Body of pancreas (tissue), 4 donors: ENCODE measurements at regions not wholly inside any gene's neighbourhood (a gene's known extent, or its start where the extent isn't known, plus 50 kb on each side); places are given as distances from the start of the nearest gene placed in this dataset.

Source experiments
- POLR2A ChIP-seq, 3 donors: fragments of 450-650 bp; IDR thresholded peaks; one replicate each; pipeline ENCODE4 v1.6.1; 2016; ENCODE audit warnings: antibody characterized with exemption in 3 of 3, mild to moderate bottlenecking in 2 of 3
- TF ChIP-seq, protein P1 (sequence below), 7 experiments: fragments of 450-650 bp in 4 of 7; fragments of 200-600 bp in 3 of 7; sonication (generic) in 3 of 7; IDR thresholded peaks; one replicate each; pipeline ENCODE4 v1.5.1; 2016 to 2019; ENCODE audit warnings: antibody characterized with exemption in 7 of 7

DNA sequence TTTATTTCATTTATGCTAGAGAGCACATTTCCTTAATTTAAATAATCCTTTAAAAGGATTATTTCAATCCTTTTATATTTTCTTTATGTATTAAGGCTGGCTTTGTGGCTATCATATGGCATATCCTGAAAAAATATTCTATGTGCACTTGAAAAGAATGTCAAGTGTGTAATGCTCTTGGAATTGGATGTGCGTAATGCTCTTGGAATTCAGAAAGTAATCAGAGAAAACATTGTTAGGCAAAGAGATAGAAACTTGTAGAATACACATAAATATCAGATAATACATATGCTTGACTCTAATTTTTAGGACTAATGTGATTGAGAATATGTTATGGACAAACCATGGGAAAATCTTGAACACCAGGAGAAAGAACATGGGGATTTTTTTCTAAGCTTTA lies 197.5 kb upstream of the COL3A1 start:
- TF ChIP-seq, protein P1, sequence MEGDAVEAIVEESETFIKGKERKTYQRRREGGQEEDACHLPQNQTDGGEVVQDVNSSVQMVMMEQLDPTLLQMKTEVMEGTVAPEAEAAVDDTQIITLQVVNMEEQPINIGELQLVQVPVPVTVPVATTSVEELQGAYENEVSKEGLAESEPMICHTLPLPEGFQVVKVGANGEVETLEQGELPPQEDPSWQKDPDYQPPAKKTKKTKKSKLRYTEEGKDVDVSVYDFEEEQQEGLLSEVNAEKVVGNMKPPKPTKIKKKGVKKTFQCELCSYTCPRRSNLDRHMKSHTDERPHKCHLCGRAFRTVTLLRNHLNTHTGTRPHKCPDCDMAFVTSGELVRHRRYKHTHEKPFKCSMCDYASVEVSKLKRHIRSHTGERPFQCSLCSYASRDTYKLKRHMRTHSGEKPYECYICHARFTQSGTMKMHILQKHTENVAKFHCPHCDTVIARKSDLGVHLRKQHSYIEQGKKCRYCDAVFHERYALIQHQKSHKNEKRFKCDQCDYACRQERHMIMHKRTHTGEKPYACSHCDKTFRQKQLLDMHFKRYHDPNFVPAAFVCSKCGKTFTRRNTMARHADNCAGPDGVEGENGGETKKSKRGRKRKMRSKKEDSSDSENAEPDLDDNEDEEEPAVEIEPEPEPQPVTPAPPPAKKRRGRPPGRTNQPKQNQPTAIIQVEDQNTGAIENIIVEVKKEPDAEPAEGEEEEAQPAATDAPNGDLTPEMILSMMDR (IDR thresholded peaks at IDR 0.05): no peak
- no peak for TF ChIP-seq POLR2A (IDR thresholded peaks at IDR 0.05)
